Lung (tissue), 11 donors: ENCODE measurements at regions not wholly inside any gene's neighbourhood (a gene's known extent, or its start where the extent isn't known, plus 50 kb on each side); places are given as distances from the start of the nearest gene placed in this dataset.
"Not testable (repeated sequence)": the region's sequence is repeated elsewhere in the genome, so short reads cannot be mapped to it uniquely, and the experiment has no call there.

Experiments
- ATAC-seq: fragments of 200-7000 bp; cut with Tn5 transposase; one replicate; pipeline ENCODE4 v1.9.1; 2020; ENCODE audit warnings: moderate number of reproducible peaks; ENCODE audit not compliant: insufficient read depth, low FRiP score
- DNase-seq, 3 donors: peaks; one replicate each; pipeline ENCODE4 v3.0.0-alpha.2; 2013 to 2017
- H3K27ac ChIP-seq, 2 donors: one replicate each; pipeline ENCODE4 v1.5.1; 2013; ENCODE audit warnings: mild to moderate bottlenecking in 2 of 2, moderate library complexity in 2 of 2, control low read depth in 1 of 2, inconsistent platforms in 1 of 2, low read depth in 1 of 2, low read length in 1 of 2
- H3K27me3 ChIP-seq, 3 donors: one replicate each; pipeline ENCODE4 v1.5.1; 2013; ENCODE audit warnings: low read length in 2 of 3; ENCODE audit not compliant: control insufficient read depth in 3 of 3, insufficient read depth in 3 of 3
- H3K36me3 ChIP-seq, 4 donors: one replicate each; pipeline ENCODE4 v1.5.1; 2013; ENCODE audit warnings: low read length in 4 of 4, mild to moderate bottlenecking in 1 of 4, moderate library complexity in 1 of 4; ENCODE audit not compliant: control insufficient read depth in 4 of 4, insufficient read depth in 4 of 4
- H3K4me1 ChIP-seq, 5 donors: one replicate each; pipeline ENCODE4 v1.5.1; 2013; ENCODE audit warnings: low read length in 5 of 5, mild to moderate bottlenecking in 2 of 5, moderate library complexity in 1 of 5; ENCODE audit not compliant: control insufficient read depth in 5 of 5, insufficient read depth in 5 of 5
- H3K4me3 ChIP-seq: one replicate; pipeline ENCODE4 v1.5.1; 2013; ENCODE audit warnings: mild to moderate bottlenecking, control low read depth, moderate library complexity
- H3K9ac ChIP-seq, 2 donors: one replicate each; pipeline ENCODE4 v1.5.1; 2013; ENCODE audit warnings: low read length in 2 of 2, control low read depth in 1 of 2; ENCODE audit not compliant: insufficient read depth in 1 of 2
- H3K9me3 ChIP-seq, 4 donors: one replicate each; pipeline ENCODE4 v1.5.1; 2013; ENCODE audit warnings: low read length in 3 of 4, mild to moderate bottlenecking in 1 of 4, moderate library complexity in 1 of 4; ENCODE audit not compliant: control insufficient read depth in 4 of 4, insufficient read depth in 3 of 4
- CTCF ChIP-seq: IDR thresholded peaks from 2 replicates; pipeline ENCODE4 v1.5.1; 2012; ENCODE audit warnings: mild to moderate bottlenecking; ENCODE audit errors: control extremely low read depth, extremely low read depth
- WGBS, 2 donors: extraction: QIAGEN DNeasy Blood & Tissue Kit; methylation state at CpG; one replicate each; pipeline ENCODE4 v1.1.7; 2013; 5-methylcytosine and 5-hydroxymethylcytosine counted together
- donor health status: control.
- donor health status: control.
- donor health status: Bipolar disorder and iron deficiency.
- donor health status: healthy.
- donor health status: DM: yes; HTN: yes; CAD: no.

- Histone ChIP-seq H3K36me3 (no peaks in the 10 kb centered on the region), H3K4me3 (no peak overlapping the region), H3K27me3 (no peaks in the 10 kb centered on the region), H3K9ac (no peak overlapping the region), H3K4me1 (no peaks in the 10 kb centered on the region), H3K27ac (no peak overlapping the region), H3K9me3 (peaks cover 0 to 8% (median 5%) of the 10 kb centered on the region in 4 donors)
- no peak for TF ChIP-seq CTCF
- 76 to 96% methylated on average over 1 of the region's 1 CpG for WGBS, 2 donors
- no peak for ATAC-seq
- DNase-seq = no peak
These were observed 150.6 kb upstream of the ATP10B start for GRCh38 chr5:161002571-161003074.

GRCh38 chr5:161001604-161002003 lies 149.6 kb upstream of the ATP10B start:
- Histone ChIP-seq H3K9ac (no peak overlapping the region), H3K27ac (no peak overlapping the region), H3K4me1 (no peaks in the 10 kb centered on the region), H3K36me3 (no peaks in the 10 kb centered on the region), H3K9me3 (peaks cover 0 to 8% (median 5%) of the 10 kb centered on the region in 4 donors), H3K4me3 (no peak overlapping the region), H3K27me3 (no peaks in the 10 kb centered on the region)
- 76 to 93% methylated on average over 1 of the region's 1 CpG for WGBS, 2 donors
- ATAC-seq (no peak), DNase-seq (no peak)
- no peak for TF ChIP-seq CTCF

- H3K27me3 ChIP-seq, H3K36me3 ChIP-seq, DNase-seq, H3K27ac ChIP-seq, ATAC-seq, H3K4me3 ChIP-seq, H3K4me1 ChIP-seq, H3K9me3 ChIP-seq, H3K9ac ChIP-seq: not testable (repeated sequence)
- 70 to 78% methylated on average over 1 of the region's 1 CpG for WGBS, 2 donors
These were observed 149.1 kb upstream of the ATP10B start for GRCh38 chr5:161001142-161001541.

GRCh38 chr5:160991205-160991604 lies 139.2 kb upstream of the ATP10B start:
- no peak overlapping the region for H3K9ac ChIP-seq
- TF ChIP-seq CTCF = no peak
- peaks cover 0 to 6% (median 0%) of the 10 kb centered on the region in 4 donors for H3K9me3 ChIP-seq
- no peaks in the 10 kb centered on the region for H3K36me3 ChIP-seq
- peaks cover 0 to 2% (median 0%) of the 10 kb centered on the region in 5 donors for H3K4me1 ChIP-seq
- WGBS, 2 donors = 81 to 95% methylated on average over 1 of the region's 1 CpG
- H3K27me3 ChIP-seq = no peaks in the 10 kb centered on the region
- no peak for ATAC-seq
- no peak for DNase-seq
- no peak overlapping the region for H3K4me3 ChIP-seq
- H3K27ac ChIP-seq = no peak overlapping the region
